Panc1 (cell line): ENCODE measurements at regions not wholly inside any gene's neighbourhood (a gene's known extent, or its start where the extent isn't known, plus 50 kb on each side); places are given as distances from the start of the nearest gene placed in this dataset.

Experiments
- ATAC-seq: fragments of 200-7000 bp; cut with Tn5 transposase; 2 replicates; pipeline ENCODE4 v1.9.1; 2020; ENCODE audit warnings: mild to moderate bottlenecking, moderate library complexity
- BruUV-seq: library from RNA; stranded (reverse); fragments of 400-500 nt; replicated peaks from 2 replicates; lab custom pipeline; 2021; lab: Mats Ljungman, UMichigan
- CTCF ChIA-PET: fragments of 300-600 bp; sonication (Branson Sonifier 250); formaldehyde crosslinking; loops from one replicate; lab custom pipeline; 2022; ENCODE audit warnings: antibody characterized with exemption; lab: Charles Lee
- POLR2A ChIA-PET: fragments of 300-600 bp; sonication (Branson Sonifier 250); formaldehyde crosslinking; loops from one replicate; lab custom pipeline; 2022; ENCODE audit warnings: antibody characterized with exemption; lab: Charles Lee
- DNase-seq: peaks from one replicate; pipeline ENCODE4 v3.0.0-alpha.2; 2010; ENCODE audit warnings: low read depth, low spot score
- H3K27ac ChIP-seq: 2 replicates; pipeline ENCODE4 v1.5.1; 2011; ENCODE audit warnings: mild to moderate bottlenecking, low read length, inconsistent platforms
- H3K27me3 ChIP-seq: fragments of 200-500 bp; sonication (Bioruptor generic); 2 replicates; pipeline ENCODE4 v1.6.0; 2014; ENCODE audit warnings: low read length, inconsistent platforms; ENCODE audit not compliant: control insufficient read depth, insufficient read depth
- H3K36me3 ChIP-seq: fragments of 200-500 bp; sonication (Bioruptor generic); 2 replicates; pipeline ENCODE4 v1.5.1; 2014; ENCODE audit warnings: inconsistent platforms, mild to moderate bottlenecking, low read length, moderate library complexity; ENCODE audit not compliant: control insufficient read depth, insufficient read depth
- H3K4me1 ChIP-seq: 2 replicates; pipeline ENCODE4 v1.5.1; 2011; ENCODE audit warnings: inconsistent platforms, mild to moderate bottlenecking, low read length, moderate library complexity; ENCODE audit not compliant: control insufficient read depth, insufficient read depth
- H3K4me3 ChIP-seq, 2 experiments: 2 replicates each; pipeline ENCODE4 v1.5.1; 2011 to 2012; ENCODE audit warnings: low read depth in 2 of 2, low read length in 2 of 2, mild to moderate bottlenecking in 2 of 2, inconsistent platforms in 1 of 2, moderate library complexity in 1 of 2
- H3K9me3 ChIP-seq: fragments of 200-500 bp; sonication (Bioruptor generic); 2 replicates; pipeline ENCODE4 v1.5.1; 2014; ENCODE audit warnings: low read depth, mild to moderate bottlenecking, inconsistent platforms, low read length, moderate library complexity; ENCODE audit not compliant: control insufficient read depth, insufficient read depth
- POLR2AphosphoS5 ChIP-seq: IDR thresholded peaks from 2 replicates; pipeline ENCODE4 v1.6.1; 2012; ENCODE audit warnings: mild to moderate bottlenecking, low read depth, low read length, moderate library complexity
- SIN3A ChIP-seq: IDR thresholded peaks from 2 replicates; pipeline ENCODE4 v1.6.1; 2012; ENCODE audit warnings: low read depth, mild to moderate bottlenecking, low read length, moderate library complexity, borderline replicate concordance; ENCODE audit not compliant: insufficient read depth
- TCF7L2 ChIP-seq: IDR thresholded peaks from 2 replicates; pipeline ENCODE4 v1.6.1; 2011; ENCODE audit warnings: mild to moderate bottlenecking, low read depth, low read length, inconsistent platforms
- in situ Hi-C: cut with HindIII; loops from 2 replicates; pipeline ENCODE4 v1.10.0; 2016; ENCODE audit warnings: low sequenced_read_pairs, low pct_unique_long_range_greater_than_20kb
- intact Hi-C: fragments of 100-400 bp; cut with micrococcal nuclease; formaldehyde crosslinking; loops from one replicate; pipeline ENCODE4 v1.10.0; 2022; ENCODE audit not compliant: unreplicated experiment
- TF ChIP-seq, protein P1 (sequence below), 2 experiments: IDR thresholded peaks; 2 replicates each; pipeline ENCODE4 v1.6.1; 2011 to 2012; ENCODE audit warnings: low read depth in 2 of 2, control low read depth in 1 of 2, low read length in 1 of 2, mild to moderate bottlenecking in 1 of 2, moderate library complexity in 1 of 2; ENCODE audit not compliant: insufficient read depth in 1 of 2
- TF ChIP-seq, protein P2 (sequence below): fragments of 450-650 bp; IDR thresholded peaks from 2 replicates; pipeline ENCODE4 v1.5.1; 2017; ENCODE audit warnings: mild to moderate bottlenecking

DNA sequence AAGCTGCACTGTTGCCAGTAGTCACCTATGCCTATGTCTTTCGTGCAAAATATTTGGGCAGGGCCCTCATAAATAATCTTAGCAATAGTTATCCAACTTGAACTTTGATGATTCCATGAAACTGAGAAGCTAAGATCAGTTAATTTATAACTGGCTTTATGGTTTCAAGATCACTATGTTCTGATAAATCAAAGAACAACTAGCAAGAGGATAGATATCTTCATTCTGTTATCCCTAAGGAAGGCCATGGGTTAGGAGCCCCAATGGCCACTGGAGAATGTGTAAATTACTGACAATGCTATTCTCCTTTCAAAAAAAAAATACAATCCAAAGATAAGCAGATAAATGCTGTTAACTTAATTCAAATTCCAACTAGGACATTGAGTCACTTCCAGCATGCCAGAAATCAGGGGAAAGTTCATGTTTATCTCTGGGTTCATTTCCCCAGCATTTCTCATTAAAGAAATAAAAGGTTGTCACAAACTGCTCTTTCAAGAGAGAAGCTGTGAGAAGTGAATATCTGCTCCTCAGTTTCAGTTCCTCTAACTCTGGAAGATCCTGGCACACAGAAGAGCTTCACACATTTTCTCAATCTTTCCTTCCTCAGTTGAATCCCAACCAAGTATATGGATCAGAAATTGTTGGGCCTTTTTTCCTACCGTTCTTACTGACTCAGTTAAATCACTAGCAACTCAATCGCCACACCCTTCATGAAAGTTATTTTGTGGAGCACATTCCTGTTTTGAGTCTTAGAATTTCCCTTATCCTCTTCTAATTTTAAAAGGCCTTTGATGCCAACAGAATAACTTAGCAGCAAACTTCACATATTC lies 59.6 kb upstream of the SLC1A1 start:
- TF ChIP-seq TCF7L2, result no peak
- TF ChIP-seq SIN3A, result no peak
- TF ChIP-seq, protein P1, sequence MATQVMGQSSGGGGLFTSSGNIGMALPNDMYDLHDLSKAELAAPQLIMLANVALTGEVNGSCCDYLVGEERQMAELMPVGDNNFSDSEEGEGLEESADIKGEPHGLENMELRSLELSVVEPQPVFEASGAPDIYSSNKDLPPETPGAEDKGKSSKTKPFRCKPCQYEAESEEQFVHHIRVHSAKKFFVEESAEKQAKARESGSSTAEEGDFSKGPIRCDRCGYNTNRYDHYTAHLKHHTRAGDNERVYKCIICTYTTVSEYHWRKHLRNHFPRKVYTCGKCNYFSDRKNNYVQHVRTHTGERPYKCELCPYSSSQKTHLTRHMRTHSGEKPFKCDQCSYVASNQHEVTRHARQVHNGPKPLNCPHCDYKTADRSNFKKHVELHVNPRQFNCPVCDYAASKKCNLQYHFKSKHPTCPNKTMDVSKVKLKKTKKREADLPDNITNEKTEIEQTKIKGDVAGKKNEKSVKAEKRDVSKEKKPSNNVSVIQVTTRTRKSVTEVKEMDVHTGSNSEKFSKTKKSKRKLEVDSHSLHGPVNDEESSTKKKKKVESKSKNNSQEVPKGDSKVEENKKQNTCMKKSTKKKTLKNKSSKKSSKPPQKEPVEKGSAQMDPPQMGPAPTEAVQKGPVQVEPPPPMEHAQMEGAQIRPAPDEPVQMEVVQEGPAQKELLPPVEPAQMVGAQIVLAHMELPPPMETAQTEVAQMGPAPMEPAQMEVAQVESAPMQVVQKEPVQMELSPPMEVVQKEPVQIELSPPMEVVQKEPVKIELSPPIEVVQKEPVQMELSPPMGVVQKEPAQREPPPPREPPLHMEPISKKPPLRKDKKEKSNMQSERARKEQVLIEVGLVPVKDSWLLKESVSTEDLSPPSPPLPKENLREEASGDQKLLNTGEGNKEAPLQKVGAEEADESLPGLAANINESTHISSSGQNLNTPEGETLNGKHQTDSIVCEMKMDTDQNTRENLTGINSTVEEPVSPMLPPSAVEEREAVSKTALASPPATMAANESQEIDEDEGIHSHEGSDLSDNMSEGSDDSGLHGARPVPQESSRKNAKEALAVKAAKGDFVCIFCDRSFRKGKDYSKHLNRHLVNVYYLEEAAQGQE (IDR thresholded peaks at IDR 0.05; ENCODE audit: insufficient read depth in 1 of 2, low read depth in 2 of 2, low read length in 1 of 2), result no peak
- TF ChIP-seq POLR2AphosphoS5, result no peak
- TF ChIP-seq, protein P2, sequence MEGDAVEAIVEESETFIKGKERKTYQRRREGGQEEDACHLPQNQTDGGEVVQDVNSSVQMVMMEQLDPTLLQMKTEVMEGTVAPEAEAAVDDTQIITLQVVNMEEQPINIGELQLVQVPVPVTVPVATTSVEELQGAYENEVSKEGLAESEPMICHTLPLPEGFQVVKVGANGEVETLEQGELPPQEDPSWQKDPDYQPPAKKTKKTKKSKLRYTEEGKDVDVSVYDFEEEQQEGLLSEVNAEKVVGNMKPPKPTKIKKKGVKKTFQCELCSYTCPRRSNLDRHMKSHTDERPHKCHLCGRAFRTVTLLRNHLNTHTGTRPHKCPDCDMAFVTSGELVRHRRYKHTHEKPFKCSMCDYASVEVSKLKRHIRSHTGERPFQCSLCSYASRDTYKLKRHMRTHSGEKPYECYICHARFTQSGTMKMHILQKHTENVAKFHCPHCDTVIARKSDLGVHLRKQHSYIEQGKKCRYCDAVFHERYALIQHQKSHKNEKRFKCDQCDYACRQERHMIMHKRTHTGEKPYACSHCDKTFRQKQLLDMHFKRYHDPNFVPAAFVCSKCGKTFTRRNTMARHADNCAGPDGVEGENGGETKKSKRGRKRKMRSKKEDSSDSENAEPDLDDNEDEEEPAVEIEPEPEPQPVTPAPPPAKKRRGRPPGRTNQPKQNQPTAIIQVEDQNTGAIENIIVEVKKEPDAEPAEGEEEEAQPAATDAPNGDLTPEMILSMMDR, result no peak
- no peaks in the 10 kb centered on the region for H3K36me3 ChIP-seq
- intact Hi-C loops, result no loop called here
- ChIA-PET POLR2A (no interaction called here), CTCF (no interaction called here)
- H3K9me3 ChIP-seq, result no peaks in the 10 kb centered on the region
- H3K4me1 ChIP-seq, result no peaks in the 10 kb centered on the region
- BruUV-seq, result no TSS peak
- no peak overlapping the region for H3K27ac ChIP-seq
- H3K27me3 ChIP-seq, result no peaks in the 10 kb centered on the region
- DNase-seq, result no peak
- no peak for ATAC-seq
- in situ Hi-C loops, result no loop called here
- no peak overlapping the region for H3K4me3 ChIP-seq

DNA sequence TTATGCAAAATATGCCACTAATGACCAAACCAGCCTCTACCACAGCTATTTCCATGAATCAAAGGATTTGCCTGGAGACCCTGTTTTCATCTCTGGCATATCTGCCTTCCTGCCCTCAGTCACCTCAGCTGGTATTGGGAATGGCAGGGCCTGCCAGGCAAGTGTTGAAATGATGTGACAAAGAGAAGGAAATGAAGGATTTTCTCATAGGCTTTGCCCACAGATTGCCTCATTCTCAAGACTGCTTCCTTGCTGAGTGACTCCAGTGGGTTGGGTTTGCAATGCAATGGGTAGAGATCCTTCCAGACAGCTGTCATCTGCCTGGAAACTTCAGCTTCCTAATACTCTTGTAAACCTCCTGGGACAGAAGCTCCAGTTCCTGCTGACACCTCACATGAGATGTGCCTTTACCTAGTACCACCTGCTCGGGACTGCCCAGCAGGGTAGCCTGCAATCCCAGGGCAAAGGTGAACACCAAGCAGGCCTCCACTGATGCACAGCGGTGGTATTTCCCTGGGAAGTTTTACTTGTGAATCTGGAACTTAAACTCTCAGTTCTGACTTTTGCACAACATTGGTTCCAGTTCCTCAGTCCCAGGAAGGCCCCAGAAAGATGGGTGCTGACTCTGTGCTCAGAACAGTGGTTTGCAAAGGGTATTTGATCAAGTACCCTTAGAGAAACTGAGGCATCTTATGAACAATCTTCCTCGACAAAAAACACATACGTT lies 64.8 kb upstream of the SLC1A1 start:
- intact Hi-C loops, result no loop called here
- H3K4me3 ChIP-seq, result no peak overlapping the region
- ATAC-seq (no peak), DNase-seq (no peak)
- H3K27me3 ChIP-seq, result no peaks in the 10 kb centered on the region
- in situ Hi-C loops, result no loop called here
- H3K36me3 ChIP-seq, result no peaks in the 10 kb centered on the region
- no peak for TF ChIP-seq TCF7L2
- TF ChIP-seq, protein P2, result no peak
- TF ChIP-seq, protein P1 (IDR thresholded peaks at IDR 0.05; ENCODE audit: insufficient read depth in 1 of 2, low read depth in 2 of 2, low read length in 1 of 2), result no peak
- TF ChIP-seq POLR2AphosphoS5, result no peak
- no peak for TF ChIP-seq SIN3A
- no TSS peak for BruUV-seq
- no peaks in the 10 kb centered on the region for H3K4me1 ChIP-seq
- POLR2A ChIA-PET, result no interaction called here
- no peaks in the 10 kb centered on the region for H3K9me3 ChIP-seq
- CTCF ChIA-PET, result no interaction called here
- H3K27ac ChIP-seq, result no peak overlapping the region
